ENCODE measurements at regions not wholly inside any gene's neighbourhood (a gene's known extent, or its start where the extent isn't known, plus 50 kb on each side); places are given as distances from the start of the nearest gene placed in this dataset.

DNA sequence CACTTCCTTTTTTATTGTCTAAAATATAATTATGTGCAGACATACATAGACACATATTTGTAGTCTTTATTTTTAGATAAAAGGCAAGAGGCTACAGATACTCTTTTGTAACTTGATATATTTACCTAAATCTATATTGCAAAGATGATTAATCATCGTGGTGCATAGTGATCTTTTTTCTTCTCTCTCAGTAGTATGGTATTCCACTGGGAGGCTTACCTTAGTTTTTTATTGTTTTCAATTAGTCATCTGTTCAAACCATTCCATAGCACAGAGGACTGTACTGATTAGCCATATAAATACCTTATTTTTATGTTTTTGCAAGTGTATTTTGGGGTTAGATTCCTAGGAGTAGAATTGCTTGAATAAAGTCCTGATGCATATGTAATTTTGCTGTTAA lies 619.7 kb downstream of the GRXCR1 start:
- TF ChIP-seq CTCF (IDR thresholded peaks at IDR 0.05; ENCODE audit: low read length) (no peak), EZH2phosphoT487 (IDR thresholded peaks at IDR 0.05; ENCODE audit: low read length) (no peak), EZH2 (optimal IDR thresholded peaks at IDR 0.05; ENCODE audit: low read depth, low read length) (no peak)

Data from MM.1S (cell line).